ENCODE measurements at regions not wholly inside any gene's neighbourhood (a gene's known extent, or its start where the extent isn't known, plus 50 kb on each side); places are given as distances from the start of the nearest gene placed in this dataset.

GRCh38 chr2:145190031-145190703 lies 670.2 kb upstream of the ZEB2 start:
- no peak for DNase-seq (ENCODE audit: low read depth)

GRCh38 chr2:145186303-145186702 lies 666.4 kb upstream of the ZEB2 start:
- no peak for DNase-seq (ENCODE audit: low read depth)

GRCh38 chr2:145185696-145186095 lies 665.8 kb upstream of the ZEB2 start:
- no peak for DNase-seq (ENCODE audit: low read depth)

DNA sequence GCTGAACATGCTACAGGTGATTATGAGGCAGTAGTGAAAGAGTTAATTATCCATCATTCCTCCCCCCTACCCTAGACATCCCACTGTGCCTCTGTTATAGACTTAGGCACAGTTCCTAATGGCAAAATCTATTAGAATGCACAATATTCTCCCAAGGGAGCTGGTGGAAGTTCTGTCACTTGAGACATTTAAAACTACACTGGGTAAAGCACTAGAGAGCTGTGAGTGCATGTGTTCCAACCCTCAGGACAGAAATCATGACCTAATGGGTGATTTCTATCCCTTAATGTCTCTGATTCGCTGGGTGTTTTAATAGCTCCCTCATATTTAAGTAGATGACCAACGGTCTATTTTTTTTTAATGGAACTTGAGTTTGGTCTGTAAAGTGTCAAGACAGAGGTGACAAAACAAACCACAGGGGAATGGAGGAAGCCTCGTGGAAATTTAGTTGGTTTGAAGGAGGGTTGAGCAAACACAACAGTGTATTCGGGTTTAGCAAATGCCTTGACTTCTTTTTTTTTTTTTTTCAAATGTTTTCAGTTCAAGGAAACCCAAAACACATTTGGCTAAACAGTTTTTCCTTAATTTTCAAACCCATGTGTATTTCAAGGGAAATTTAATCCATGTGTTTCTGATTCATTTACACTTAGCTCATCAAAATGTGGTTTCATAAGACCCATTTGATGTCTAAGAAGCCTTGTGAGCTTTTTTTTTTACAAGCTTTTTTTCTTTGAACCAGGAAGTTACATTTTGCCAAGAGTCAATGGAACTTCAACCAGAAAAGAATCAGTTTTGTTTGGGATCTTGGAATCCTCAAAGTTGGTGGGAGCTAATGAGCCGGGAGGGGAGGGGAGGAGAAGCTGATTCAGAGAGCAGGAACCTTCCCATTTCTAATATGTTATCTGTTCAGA lies 665.1 kb upstream of the ZEB2 start:
- no peak for DNase-seq (ENCODE audit: low read depth)

GRCh38 chr2:145169285-145169684 lies 649.4 kb upstream of the ZEB2 start:
- no peak for DNase-seq (ENCODE audit: low read depth)

DNA sequence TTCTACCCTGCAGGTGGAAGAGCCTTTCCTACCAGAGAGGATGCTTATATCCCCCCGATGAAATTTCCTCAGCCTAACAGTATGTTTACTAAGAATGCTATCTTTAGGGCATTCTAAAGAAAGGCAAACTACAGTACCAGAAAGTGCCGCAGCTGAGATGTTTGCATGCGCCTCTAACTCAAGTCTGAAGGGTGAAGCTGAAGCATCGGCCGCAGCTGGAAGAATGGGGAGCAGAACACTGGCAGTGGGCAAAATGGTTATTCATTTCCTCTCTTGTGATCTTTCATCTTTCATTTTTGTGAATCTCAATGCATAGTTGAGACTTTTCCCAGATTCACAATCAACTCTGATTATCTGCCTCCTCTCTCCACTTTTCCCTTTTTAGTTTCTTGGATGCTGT lies 648.2 kb upstream of the ZEB2 start:
- no peak for DNase-seq (ENCODE audit: low read depth)

DNA sequence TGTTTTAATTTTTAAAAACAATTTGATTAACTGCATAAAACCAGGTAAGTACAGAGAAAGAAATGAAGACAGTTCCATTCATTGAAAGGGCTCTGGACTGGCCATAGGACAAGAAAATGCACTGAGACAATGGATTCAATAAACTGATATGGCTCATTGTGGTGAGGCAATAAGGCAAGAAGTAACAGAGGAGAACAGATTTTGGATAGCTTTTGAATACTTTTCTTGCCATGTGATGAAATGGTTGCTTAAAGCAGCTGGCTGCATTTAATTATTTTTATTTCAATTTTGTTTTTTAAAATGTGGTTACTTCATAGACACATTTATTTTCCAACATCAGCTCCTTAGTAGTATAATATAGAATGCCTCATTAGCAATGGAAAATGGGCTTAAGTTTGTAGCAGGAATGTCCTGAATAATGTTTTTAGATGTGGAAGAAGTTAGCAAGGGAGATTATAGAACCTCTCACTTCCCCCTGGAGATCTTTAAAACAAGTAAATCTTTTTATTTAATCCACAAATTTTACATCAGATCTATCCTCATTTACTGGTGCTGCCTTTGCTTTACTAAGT lies 646.9 kb upstream of the ZEB2 start:
- DNase-seq (ENCODE audit: low read depth), result no peak

DNA sequence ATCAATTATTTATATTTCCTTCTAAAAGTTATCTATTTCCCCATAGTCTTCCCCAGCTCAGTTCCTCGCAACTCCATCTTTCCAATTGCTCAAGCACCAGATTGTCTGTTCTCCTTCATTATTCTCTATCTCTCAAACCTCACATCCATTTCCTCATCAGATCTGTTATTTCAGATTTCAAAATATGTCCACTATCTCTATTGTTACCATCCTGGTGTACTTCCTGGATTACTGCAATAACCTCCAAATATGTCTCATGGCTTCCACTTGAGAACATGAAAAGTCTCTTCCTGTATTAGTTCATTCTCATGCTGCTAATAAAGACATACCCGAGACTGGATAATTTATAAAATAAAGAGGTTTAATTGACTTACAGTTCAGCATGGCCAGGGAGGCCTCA lies 641.7 kb upstream of the ZEB2 start:
- no peak for DNase-seq (ENCODE audit: low read depth)

- DNase-seq (ENCODE audit: low read depth), result no peak
Measured at GRCh38 chr2:145160855-145161254, 640.9 kb upstream of the ZEB2 start.

- DNase-seq (ENCODE audit: low read depth), result no peak
Measured at GRCh38 chr2:145159676-145160075, 639.8 kb upstream of the ZEB2 start.

- no peak for DNase-seq (ENCODE audit: low read depth)
Measured at GRCh38 chr2:145157741-145158591, 638.0 kb upstream of the ZEB2 start.

DNA sequence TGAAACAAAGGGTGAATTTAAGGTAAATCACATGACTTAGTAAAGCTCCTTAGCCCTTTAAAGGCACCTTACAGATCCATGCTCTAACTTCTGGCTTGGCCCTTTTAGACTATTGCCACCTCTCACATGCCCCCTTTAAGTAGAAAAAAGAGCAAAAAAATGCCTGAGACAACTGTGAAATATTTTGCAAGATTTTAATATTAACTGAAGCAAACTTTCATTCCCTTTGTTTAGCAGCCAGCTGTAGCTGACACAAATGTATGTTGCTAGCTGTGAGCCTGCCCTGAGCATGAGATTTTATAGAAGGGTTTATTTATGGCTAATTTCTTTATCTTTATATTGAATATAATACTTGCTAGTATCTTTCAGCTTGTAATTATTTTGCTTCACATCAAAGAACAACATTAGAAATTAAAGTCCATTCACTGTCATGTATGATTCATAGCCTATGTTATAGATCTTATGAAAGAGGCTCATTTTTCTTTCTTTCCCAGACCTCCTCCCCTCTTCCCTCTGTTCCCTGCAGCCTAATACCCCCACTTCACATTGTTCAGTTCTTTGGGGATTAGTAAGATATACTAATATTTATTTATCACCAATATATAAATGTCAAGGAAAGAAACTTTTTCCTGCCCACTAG lies 637.2 kb upstream of the ZEB2 start:
- no peak for DNase-seq (ENCODE audit: low read depth)

DNA sequence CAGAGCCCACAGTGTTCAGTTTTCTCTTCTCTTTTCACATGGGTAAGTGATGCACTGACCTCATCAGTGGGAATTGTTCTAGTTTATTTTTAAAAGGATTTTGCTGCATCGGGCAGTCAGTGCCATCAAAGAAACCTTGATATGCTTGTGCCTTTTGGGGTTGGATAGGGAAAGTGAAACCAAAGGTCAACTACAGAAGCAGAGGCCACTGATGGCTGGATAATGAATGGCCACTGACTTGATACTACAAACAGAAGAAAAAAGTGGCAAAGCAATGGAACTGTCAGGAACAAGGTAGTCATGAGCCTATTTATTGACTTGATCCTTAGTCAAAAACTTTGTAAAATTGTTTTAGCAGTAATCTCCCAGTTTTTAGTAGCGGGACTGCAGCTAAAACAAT lies 636.3 kb upstream of the ZEB2 start:
- no peak for DNase-seq (ENCODE audit: low read depth)

- DNase-seq (ENCODE audit: low read depth), result no peak
Measured at GRCh38 chr2:145155196-145155595, 635.3 kb upstream of the ZEB2 start.

GRCh38 chr2:145154731-145155130 lies 634.8 kb upstream of the ZEB2 start:
- no peak for DNase-seq (ENCODE audit: low read depth)

GRCh38 chr2:145146691-145147090 lies 626.8 kb upstream of the ZEB2 start:
- no peak for DNase-seq (ENCODE audit: low read depth)

- no peak for DNase-seq (ENCODE audit: low read depth)
Measured at GRCh38 chr2:145144131-145144728, 624.3 kb upstream of the ZEB2 start.

DNA sequence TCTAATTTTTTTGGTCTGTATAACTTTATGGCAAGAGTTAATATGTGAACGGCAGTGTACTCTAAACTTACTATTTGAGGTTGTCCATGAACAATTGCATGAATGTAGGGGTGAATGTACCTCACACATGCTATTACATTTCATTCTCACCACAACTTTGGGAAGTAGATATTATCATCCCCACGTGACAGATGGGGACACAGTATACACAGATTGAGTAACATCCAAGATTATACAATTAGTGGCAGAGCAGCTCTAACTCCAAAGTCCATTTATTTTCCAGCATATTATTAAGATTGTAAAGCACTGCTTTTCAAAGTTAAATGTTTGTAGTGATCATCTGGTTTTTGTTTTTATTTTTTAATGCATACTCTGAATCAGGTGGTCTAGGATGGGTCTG lies 622.1 kb upstream of the ZEB2 start:
- DNase-seq (ENCODE audit: low read depth), result no peak

GRCh38 chr2:145140658-145141057 lies 620.7 kb upstream of the ZEB2 start:
- no peak for DNase-seq (ENCODE audit: low read depth)

DNA sequence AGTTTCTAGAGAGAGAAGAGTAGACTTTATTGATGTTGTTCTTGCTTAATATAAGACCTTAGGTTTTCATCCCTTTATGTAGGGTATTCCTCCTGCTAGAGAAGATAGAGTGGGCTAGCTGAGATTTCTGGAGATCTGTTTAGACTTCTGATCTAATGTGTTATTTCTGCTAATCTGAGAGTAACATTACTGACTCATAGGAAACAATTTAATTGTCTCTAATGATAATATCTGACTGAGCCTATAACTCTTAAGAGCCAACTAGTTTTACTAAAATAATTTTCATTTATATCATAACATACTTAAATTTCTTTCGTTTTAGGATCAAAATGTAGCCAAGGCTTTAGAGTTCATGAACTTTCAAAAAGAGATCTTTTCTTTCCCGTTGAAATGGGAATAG lies 618.7 kb upstream of the ZEB2 start:
- DNase-seq (ENCODE audit: low read depth), result no peak

DNA sequence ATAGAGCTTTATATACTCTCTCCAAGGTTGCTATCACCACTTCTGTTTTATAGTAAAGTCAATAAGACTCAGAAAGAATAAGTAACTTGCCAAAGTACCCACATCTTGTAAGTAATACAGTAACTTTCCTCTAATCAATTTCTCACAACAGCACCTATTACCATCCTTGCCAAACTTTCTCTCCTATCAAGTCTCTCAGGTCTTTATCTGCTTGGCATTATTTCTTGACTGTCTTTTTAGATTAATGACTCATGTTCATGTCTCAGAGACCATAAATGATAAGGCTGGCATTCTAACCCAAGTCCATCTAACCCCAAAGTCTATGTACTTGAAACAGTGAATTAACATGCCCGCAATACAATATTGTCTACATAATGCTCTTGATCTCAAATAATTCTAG lies 618.0 kb upstream of the ZEB2 start:
- no peak for DNase-seq (ENCODE audit: low read depth)
